ENCODE measurements at regions not wholly inside any gene's neighbourhood (a gene's known extent, or its start where the extent isn't known, plus 50 kb on each side); places are given as distances from the start of the nearest gene placed in this dataset.
A peak's percentile ranks its signal among the peaks of the same experiment; 100 is the strongest.

GRCh38 chr1:66443793-66444192 is 90.2 kb upstream of the SGIP1 start:
- DNase-seq, result no peak
- Histone ChIP-seq H3K4me1 (peaks cover 0 to 12% (median 3%) of the 10 kb centered on the region in 4 donors), H3K36me3 (no peaks in the 10 kb centered on the region), H3K27me3 (no peaks in the 10 kb centered on the region), H3K4me3 (no peak overlapping the region), H3K9me3 (no peaks in the 10 kb centered on the region), H3K27ac (no peak overlapping the region)
- TF ChIP-seq CTCF (IDR thresholded peaks at IDR 0.05) (no peak), POLR2A (IDR thresholded peaks at IDR 0.05) (no peak)

- Histone ChIP-seq H3K27me3 (no peaks in the 10 kb centered on the region), H3K36me3 (no peaks in the 10 kb centered on the region), H3K4me3 (no peak overlapping the region), H3K4me1 (peaks cover 0 to 12% (median 0%) of the 10 kb centered on the region in 4 donors), H3K9me3 (no peaks in the 10 kb centered on the region), H3K27ac (peak overlapping the region in 1 of 4 donors; percentile 72)
- no peak for DNase-seq
- no peak for TF ChIP-seq CTCF (IDR thresholded peaks at IDR 0.05)
- TF ChIP-seq POLR2A (IDR thresholded peaks at IDR 0.05), result no peak
These were observed 89.3 kb upstream of the SGIP1 start for GRCh38 chr1:66444438-66445265.

- Histone ChIP-seq H3K4me3 (no peak overlapping the region), H3K27ac (peak overlapping the region; percentile 54 to 72 (median 68))
These were observed 88.3 kb upstream of the SGIP1 start for GRCh38 chr1:66445492-66446181.

GRCh38 chr1:66446261-66447001 is 87.5 kb upstream of the SGIP1 start:
- peak overlapping the region; percentile 54 to 72 (median 68) for H3K27ac ChIP-seq

More at GRCh38 chr1:66445492-66446181, 88.3 kb upstream of the SGIP1 start:
- H3K4me1 ChIP-seq, result peaks cover 0 to 12% (median 0%) of the 10 kb centered on the region in 4 donors
- no peaks in the 10 kb centered on the region for H3K27me3 ChIP-seq
- no peaks in the 10 kb centered on the region for H3K9me3 ChIP-seq
- H3K36me3 ChIP-seq, result no peaks in the 10 kb centered on the region
- peak in 2 of 3 donors; percentile 77 to 84 for DNase-seq
- TF ChIP-seq CTCF (IDR thresholded peaks at IDR 0.05) (peak in 3 of 6 experiments; percentile 15 to 18 (median 15)), POLR2A (IDR thresholded peaks at IDR 0.05) (no peak)

More at GRCh38 chr1:66446261-66447001, 87.5 kb upstream of the SGIP1 start:
- Histone ChIP-seq H3K4me1 (peaks cover 0 to 12% (median 0%) of the 10 kb centered on the region in 4 donors), H3K27me3 (no peaks in the 10 kb centered on the region), H3K4me3 (no peak overlapping the region), H3K9me3 (no peaks in the 10 kb centered on the region), H3K36me3 (no peaks in the 10 kb centered on the region)
- no peak for DNase-seq
- TF ChIP-seq CTCF (IDR thresholded peaks at IDR 0.05), result peak; percentile 84 to 94 (median 93)
- TF ChIP-seq POLR2A (IDR thresholded peaks at IDR 0.05), result no peak

Measured in Peyer's patch (tissue), 4 donors.